Stimulated activated CD4-positive, alpha-beta T cell treated with anti-CD3 and anti-CD28 coated beads, Interleukin-15, amount 100 ng/mL, for 1 hour (primary cell): ENCODE measurements at regions not wholly inside any gene's neighbourhood (a gene's known extent, or its start where the extent isn't known, plus 50 kb on each side); places are given as distances from the start of the nearest gene placed in this dataset.

Experiments
- DNase-seq, 2 donors: peaks; one replicate each; pipeline ENCODE4 v3.0.0-alpha.2; 2020; ENCODE audit warnings: low read depth in 1 of 2, low spot score in 1 of 2

- DNase-seq, result no peak
Measured at GRCh38 chr2:62370321-62371250, 135.4 kb downstream of the TMEM17 start.

GRCh38 chr2:62369541-62370202 is 136.3 kb downstream of the TMEM17 start:
- no peak for DNase-seq

- no peak for DNase-seq
Measured at GRCh38 chr2:62364791-62365528, 141.0 kb downstream of the TMEM17 start.

DNA sequence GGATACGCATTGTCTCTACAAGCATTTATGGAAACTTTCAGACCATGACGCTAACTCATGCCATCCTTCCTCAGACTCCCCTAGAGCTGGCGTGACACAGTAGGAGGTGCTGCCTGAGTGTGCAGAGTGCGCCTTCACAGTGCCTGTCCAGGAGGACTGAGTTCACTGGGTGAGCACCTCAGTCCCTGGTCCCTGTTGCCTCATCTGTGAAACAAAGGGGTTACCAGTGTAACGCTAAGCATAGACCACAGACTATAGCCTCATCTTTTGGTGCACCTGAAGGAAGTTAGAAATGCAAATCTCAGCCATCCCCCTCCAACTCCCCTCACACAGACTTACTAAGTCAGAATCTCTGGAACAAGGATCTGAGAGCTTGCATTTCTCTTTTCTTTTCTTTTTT is 142.8 kb downstream of the TMEM17 start:
- DNase-seq, result no peak

DNA sequence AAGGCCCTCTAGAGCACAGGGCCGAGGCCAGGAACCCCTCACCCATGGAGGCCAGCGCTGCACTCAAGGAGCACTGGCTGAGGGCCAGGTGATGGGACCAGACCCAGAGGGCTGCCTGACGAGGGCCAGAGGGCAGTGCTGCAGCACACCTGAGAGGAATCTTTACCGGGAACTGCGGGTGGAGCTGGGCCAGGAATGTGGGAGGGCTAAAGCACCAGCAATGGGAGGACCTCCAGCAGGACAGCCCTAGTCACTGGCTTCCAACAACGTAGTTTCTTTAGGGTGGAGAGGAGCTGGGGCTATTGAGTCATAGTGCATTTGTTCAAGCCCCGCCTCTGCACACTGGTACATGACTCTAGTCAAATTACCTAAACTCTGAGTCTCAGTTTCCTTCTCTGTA is 143.4 kb downstream of the TMEM17 start:
- no peak for DNase-seq

DNA sequence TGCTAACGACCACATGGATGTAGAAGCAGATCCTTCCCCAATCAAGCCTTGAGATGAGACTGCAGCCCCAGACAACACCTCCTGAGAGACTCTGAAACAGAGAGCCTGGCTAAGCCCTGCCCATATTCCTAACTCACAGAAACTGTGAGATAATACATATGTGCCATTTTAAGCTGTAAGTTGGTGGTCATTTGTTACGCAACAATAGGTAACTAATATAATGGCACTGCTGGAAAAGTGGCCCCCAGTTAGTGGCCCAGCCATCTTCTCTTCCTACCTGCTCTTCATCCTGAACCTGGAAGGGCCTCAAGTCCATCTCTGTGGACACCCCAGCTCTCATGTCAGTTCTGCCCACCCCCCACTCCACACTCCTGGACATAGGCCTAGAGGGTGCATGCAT is 144.0 kb downstream of the TMEM17 start:
- DNase-seq, result no peak

DNA sequence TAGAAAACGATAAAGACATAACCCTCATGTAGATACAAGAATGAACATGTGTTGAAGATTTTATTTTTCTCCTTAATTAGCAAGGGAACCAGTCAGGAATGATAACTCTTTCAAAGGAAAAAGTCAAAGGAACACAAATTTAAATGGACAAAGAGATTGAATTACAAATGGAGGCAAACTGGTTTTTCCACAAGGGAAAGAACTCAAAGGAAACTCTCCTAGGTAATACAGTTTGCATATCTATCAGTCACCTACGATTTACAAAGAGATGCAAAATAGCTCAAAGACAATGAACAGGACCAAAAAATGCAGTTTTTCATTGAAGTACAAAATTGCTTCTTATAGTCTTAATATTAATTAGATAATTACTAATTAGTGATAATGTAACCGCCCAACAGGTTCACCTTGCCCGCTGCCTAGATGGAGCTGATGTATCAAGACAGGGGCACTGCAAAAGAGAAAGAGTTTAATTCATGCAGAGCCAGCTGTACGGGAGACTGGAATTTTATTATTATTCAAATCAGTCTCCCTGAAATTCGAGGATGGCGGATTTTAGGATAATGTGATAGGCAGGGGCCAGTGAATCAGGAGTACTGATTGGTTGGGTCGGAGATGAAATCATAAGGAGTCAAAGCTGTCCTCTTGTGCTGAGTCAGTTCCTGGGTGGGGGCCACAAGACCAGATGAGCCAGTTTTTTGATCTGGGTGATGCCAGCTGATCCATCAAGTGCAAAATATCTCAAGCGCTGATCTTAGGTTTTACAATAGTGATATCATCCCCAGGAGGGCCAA is 151.0 kb downstream of the TMEM17 start:
- no peak for DNase-seq

GRCh38 chr2:62352031-62352430 is 154.0 kb downstream of the TMEM17 start:
- DNase-seq, result no peak

DNA sequence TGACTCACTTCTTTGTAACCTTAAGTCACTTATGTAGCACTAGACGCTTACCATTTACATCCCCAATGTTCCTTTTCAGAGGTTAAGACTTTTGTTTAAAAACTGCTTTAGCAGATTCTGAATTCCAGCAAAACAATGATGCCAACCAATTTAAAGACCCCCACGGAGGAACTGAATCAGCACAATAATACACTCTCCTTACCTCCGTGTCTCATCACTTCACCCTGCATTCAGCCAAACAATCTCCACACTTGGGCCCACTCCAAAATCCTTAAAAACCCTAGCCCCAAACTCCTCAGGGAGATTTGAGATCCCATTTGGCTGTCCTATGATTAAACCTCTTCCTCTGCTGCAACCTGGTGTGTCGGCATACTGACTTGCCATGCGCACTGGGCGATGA is 153.9 kb downstream of the B3GNT2 start:
- DNase-seq, result no peak

DNA sequence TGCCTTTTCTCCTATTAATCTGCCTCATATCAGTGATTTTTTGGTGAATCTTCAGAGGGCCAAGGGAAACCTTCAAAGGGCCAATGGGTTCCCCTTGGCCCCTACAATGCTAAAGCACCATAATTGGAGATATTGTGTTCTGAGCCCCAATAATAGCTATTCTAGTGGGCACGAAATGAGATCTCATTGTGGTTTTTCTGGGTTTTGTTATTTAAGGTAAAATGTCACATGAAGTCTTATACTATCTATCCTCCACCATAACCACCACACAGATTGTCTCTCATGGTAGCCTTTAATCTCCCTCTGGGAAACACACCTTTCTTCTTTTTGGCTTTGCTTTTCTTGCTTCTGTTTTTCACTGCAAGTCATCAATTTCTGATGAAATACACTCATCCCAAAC is 152.8 kb downstream of the B3GNT2 start:
- no peak for DNase-seq

- DNase-seq, result no peak
Measured at GRCh38 chr2:62347563-62348270, 151.8 kb downstream of the B3GNT2 start.

DNA sequence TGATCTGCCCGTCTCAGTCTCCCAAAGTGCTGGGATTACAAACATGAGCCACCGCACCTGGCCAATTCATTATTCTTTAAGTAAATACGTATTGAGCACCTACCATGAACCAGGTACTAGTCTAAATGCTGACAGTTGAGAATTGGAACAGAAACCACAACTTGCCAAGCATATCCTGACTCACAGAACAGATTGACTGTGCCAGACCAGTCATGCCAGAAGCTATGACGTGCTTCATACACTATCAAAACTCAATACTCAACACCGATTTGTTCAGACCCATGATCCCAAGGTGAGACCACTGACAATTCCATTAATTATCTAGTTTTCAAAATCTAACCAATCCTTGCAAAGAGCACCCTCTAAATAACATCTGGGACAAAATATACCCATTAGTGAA is 148.6 kb downstream of the B3GNT2 start:
- no peak for DNase-seq

- DNase-seq, result no peak
Measured at GRCh38 chr2:62343636-62344337, 147.9 kb downstream of the B3GNT2 start.

DNA sequence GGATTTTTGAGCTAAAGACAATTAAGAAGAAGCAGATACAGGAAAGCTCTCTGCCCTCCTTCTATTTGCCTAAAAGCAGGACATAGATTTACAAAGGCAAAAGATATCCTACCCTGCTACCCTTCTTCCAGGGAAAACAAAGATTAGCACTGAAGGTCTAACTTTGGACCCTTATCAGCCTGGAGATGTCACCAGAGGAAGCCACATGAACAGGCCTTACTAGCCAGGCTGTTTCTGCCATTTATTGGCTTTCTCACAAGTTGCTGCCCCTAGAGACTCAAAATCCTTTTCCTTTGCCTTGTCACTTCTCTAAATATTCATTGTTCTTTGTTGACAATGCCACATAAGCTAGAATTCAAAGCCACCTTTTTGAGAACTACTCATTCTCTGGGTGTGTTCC is 147.3 kb downstream of the B3GNT2 start:
- DNase-seq, result no peak

GRCh38 chr2:62340994-62341484 is 145.1 kb downstream of the B3GNT2 start:
- no peak for DNase-seq

DNA sequence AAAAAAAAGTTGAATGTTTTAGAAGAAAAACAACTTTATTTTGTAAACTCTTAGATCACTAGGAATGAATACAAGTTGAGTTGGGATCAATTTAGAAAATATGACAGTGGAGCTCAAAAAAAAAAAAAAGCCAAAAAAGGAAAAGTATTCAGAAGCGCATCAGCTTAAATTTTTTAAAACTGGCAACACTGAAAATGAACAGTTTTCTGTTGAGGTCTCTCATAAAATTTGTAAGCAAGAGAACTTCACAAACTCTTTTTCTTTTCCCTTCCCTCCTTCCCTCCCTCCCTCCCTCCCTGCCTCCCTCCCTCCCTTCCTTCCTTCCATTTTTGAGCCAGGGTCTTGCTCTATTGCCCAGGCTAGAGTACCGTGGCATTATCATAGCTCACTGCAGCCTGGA is 143.9 kb downstream of the B3GNT2 start:
- DNase-seq, result no peak

DNA sequence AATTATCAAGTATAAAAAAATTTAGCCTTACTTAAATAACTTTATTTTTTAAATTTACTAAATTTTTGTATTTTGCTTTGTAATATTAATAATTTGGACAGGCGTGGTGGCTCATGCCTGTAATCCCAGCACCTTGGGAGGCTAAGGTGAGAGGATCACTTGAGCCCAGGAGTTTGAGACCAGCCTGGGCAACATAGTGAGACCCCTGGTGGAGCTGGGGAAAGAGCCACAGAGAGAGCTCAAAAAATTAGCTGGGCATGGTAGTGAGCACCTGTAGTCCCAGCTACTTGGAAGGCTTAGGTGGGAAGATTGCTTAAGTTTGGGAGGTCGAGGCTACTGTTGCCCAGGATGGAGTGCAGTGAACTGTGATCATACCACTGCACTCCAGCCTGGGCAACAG is 143.5 kb downstream of the B3GNT2 start:
- no peak for DNase-seq

- DNase-seq, result no peak
Measured at GRCh38 chr2:62338111-62338510, 142.2 kb downstream of the B3GNT2 start.

GRCh38 chr2:62337403-62337802 is 141.5 kb downstream of the B3GNT2 start:
- DNase-seq, result no peak

DNA sequence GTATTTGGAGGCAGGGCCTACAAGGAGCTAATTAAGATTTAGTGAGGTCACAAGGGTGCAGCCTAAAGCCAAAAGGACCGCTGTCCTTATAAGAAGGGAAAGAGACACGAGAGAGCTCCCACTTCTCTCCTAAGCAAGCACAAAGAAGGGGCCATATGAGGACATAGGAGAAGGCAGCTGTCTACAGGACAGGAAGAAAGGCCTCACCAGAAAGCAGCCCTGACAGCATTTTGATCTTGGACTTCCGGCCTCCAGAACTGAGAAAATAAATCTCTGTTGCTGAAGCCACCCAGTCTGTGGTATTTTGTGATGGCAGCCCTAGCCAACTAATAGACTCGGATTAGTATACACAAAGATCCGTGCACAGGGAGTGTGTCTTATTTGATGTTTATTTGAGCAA is 139.7 kb downstream of the B3GNT2 start:
- DNase-seq, result no peak
